ENCODE measurements at regions not wholly inside any gene's neighbourhood (a gene's known extent, or its start where the extent isn't known, plus 50 kb on each side); places are given as distances from the start of the nearest gene placed in this dataset.

DNA sequence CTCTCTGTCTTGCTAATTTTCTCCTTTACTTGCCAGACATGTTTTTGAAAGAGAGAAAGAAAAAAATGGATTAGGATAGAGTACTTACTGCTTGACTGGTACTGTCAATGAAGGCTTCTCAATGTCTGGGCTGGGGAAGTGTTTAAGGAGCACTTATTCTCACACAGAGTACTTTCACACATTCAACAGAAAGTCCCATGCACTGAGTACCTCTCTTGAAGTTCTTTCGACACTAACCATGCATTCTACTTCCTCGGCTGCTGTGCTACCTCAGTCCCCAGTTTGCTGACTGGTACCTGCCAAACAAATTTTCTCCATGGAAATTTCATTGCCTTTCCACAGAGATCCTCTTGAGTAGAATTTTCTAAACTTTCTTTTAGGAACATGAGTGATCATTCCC lies 281.9 kb downstream of the RBM26 start:
- WGBS, 2 donors = 68 to 87% methylated on average over 2 of the region's 2 CpGs
- H3K9me3 ChIP-seq = no peaks in the 10 kb centered on the region
- TF ChIP-seq POLR2A (IDR thresholded peaks at IDR 0.05) = no peak
- TF ChIP-seq, protein P1, sequence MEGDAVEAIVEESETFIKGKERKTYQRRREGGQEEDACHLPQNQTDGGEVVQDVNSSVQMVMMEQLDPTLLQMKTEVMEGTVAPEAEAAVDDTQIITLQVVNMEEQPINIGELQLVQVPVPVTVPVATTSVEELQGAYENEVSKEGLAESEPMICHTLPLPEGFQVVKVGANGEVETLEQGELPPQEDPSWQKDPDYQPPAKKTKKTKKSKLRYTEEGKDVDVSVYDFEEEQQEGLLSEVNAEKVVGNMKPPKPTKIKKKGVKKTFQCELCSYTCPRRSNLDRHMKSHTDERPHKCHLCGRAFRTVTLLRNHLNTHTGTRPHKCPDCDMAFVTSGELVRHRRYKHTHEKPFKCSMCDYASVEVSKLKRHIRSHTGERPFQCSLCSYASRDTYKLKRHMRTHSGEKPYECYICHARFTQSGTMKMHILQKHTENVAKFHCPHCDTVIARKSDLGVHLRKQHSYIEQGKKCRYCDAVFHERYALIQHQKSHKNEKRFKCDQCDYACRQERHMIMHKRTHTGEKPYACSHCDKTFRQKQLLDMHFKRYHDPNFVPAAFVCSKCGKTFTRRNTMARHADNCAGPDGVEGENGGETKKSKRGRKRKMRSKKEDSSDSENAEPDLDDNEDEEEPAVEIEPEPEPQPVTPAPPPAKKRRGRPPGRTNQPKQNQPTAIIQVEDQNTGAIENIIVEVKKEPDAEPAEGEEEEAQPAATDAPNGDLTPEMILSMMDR (IDR thresholded peaks at IDR 0.05) = no peak
- no peak overlapping the region for H3K27ac ChIP-seq
- ATAC-seq (no peak), DNase-seq (no peak)
- intact Hi-C loops (cut with DNase I) = no loop called here
- H3K4me3 ChIP-seq = no peak overlapping the region
- no peaks in the 10 kb centered on the region for H3K36me3 ChIP-seq (replicated peaks in 1 of 2; ENCODE audit: insufficient read depth in 1 of 2, low read depth in 2 of 2)
- no peaks in the 10 kb centered on the region for H3K4me1 ChIP-seq
- H3K27me3 ChIP-seq = no peaks in the 10 kb centered on the region

DNA sequence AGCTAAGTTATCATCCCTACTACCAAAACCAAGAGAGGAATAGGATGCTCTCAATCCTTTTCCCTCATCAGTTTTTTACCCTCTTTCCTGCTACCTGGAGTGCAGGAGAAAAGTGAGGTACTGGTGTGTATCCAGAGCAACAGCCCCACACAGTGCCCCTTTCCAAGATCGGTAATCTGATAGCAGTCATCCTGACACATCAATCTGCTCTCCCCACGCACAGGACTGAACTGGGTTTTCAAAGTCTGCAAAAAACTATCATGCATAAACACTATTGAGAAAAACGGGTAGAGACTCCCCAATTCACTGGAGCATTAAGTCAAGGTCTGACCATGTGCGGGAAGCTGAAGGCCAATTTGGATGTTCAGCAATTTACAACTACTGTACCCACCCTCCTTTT lies 284.8 kb downstream of the RBM26 start:
- DNase-seq (no peak), ATAC-seq (no peak)
- H3K9me3 ChIP-seq = no peaks in the 10 kb centered on the region
- H3K36me3 ChIP-seq (replicated peaks in 1 of 2; ENCODE audit: insufficient read depth in 1 of 2, low read depth in 2 of 2) = no peaks in the 10 kb centered on the region
- H3K27ac ChIP-seq = no peak overlapping the region
- intact Hi-C loops (cut with DNase I) = no loop called here
- no peaks in the 10 kb centered on the region for H3K27me3 ChIP-seq
- no peak for TF ChIP-seq POLR2A (IDR thresholded peaks at IDR 0.05)
- no peaks in the 10 kb centered on the region for H3K4me1 ChIP-seq
- no peak overlapping the region for H3K4me3 ChIP-seq
- 52 to 59% methylated on average over 4 of the region's 4 CpGs for WGBS, 2 donors

DNA sequence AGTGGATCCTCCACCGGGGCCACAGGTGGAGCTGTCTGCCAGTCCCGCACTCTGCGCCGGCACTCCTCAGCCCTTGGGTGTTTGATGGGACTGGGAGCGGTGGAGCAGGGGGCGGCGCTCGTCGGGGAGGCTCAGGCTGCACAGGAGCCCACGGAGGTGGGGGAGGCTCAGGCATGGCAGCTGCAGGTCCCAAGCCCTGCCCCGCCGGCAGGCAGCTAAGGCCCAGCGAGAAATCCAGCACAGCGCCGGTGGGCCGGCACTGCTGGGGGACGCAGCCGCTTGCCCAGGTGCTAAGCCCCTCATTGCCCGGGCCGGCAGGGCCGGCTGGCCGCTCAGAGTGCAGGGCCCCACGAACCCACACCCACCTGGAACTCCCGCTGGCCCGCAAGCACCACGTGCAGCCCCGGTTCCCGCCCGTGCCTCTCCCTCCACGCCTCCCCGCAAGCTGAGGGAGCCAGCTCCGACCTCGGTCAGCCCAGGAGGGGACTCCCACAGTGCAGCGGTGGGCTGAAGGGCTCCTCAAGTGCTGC lies 286.4 kb downstream of the RBM26 start:
- Histone ChIP-seq H3K27ac (no peak overlapping the region), H3K4me1 (no peaks in the 10 kb centered on the region), H3K36me3 (replicated peaks in 1 of 2; ENCODE audit: insufficient read depth in 1 of 2, low read depth in 2 of 2) (no peaks in the 10 kb centered on the region), H3K9me3 (no peaks in the 10 kb centered on the region), H3K4me3 (no peak overlapping the region), H3K27me3 (no peaks in the 10 kb centered on the region)
- no peak for ATAC-seq
- DNase-seq = no peak
- WGBS, 2 donors = 87 to 96% methylated on average over 16 to 24 of the region's 34 CpGs
- intact Hi-C loops (cut with DNase I) = no loop called here
- TF ChIP-seq POLR2A (IDR thresholded peaks at IDR 0.05) = no peak
- TF ChIP-seq, protein P1 (IDR thresholded peaks at IDR 0.05) = no peak

DNA sequence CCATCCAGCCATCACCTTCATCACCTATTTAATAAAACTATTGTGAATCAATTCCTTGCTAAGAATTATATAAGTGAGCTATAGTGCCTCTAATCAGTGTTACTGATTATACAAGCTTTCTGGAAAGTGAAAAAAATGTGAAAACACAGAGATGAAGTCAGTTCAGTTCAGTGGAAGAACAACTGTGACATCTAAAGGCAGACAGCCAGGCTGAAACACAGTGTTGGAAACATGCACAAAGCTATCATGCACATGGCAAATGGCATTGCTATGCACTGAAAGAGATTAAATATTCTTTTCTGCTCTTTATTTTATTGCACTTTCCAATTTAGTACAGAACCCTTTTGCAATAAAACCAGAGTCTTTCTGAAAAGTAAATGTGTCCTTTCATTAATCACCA lies 294.0 kb downstream of the RBM26 start:
- Histone ChIP-seq H3K27ac (no peak overlapping the region), H3K27me3 (no peaks in the 10 kb centered on the region), H3K36me3 (replicated peaks in 1 of 2; ENCODE audit: insufficient read depth in 1 of 2, low read depth in 2 of 2) (no peaks in the 10 kb centered on the region), H3K9me3 (no peaks in the 10 kb centered on the region), H3K4me1 (no peaks in the 10 kb centered on the region), H3K4me3 (no peak overlapping the region)
- ATAC-seq = no peak
- TF ChIP-seq, protein P1 (IDR thresholded peaks at IDR 0.05) = no peak
- TF ChIP-seq POLR2A (IDR thresholded peaks at IDR 0.05) = no peak
- DNase-seq = no peak
- intact Hi-C loops (cut with DNase I) = no loop called here

DNA sequence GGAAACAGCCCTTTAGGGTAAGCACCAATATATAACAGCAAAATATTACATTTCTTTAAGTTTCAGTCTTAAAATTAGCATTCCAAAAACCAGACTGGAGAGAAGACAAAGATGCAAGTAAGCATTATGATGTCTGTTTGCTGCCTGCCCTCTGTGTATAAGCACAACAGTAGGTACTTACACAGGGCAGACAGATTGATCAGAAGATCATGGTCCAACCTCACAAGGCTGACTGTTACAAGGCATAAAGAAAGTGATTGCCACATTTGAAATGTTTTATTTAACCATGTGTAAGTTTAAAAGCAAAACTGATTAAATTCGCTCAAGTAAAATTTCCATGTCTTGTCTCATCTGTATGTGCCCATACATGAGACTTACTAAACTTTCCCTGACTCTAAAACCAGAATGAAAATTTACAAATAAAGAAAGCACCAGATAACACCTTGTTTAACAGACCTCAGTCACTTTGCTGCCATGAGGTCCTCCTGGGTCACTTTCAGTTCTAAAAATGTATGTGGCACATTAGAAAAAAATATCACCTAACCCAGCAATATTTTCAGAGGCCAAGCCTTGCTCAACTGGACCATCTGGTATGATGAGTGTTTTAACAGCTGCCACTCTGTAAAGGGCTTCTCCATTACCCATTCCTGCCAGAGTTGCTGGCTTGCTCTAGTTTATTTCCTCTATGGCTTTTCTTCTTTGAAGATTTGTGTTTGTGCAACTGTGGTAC lies 297.0 kb downstream of the RBM26 start:
- intact Hi-C loops (cut with DNase I) = no loop called here
- DNase-seq (no peak), ATAC-seq (no peak)
- H3K27ac ChIP-seq = no peak overlapping the region
- 62 to 63% methylated on average over 1 of the region's 1 CpG for WGBS, 2 donors
- no peak overlapping the region for H3K4me3 ChIP-seq
- no peaks in the 10 kb centered on the region for H3K36me3 ChIP-seq (replicated peaks in 1 of 2; ENCODE audit: insufficient read depth in 1 of 2, low read depth in 2 of 2)
- no peaks in the 10 kb centered on the region for H3K9me3 ChIP-seq
- TF ChIP-seq, protein P1 (IDR thresholded peaks at IDR 0.05) = no peak
- no peak for TF ChIP-seq POLR2A (IDR thresholded peaks at IDR 0.05)
- no peaks in the 10 kb centered on the region for H3K27me3 ChIP-seq
- H3K4me1 ChIP-seq = no peaks in the 10 kb centered on the region
